HG02763 (cell line): ENCODE measurements at regions not wholly inside any gene's neighbourhood (a gene's known extent, or its start where the extent isn't known, plus 50 kb on each side); places are given as distances from the start of the nearest gene placed in this dataset.

Experiments
- ATAC-seq: cut with Tn5 transposase; IDR thresholded peaks from one replicate; pipeline ENCODE4 v1.9.1; 2021; ENCODE audit warnings: mild to moderate bottlenecking, moderate library complexity; ENCODE audit not compliant: unreplicated experiment

DNA sequence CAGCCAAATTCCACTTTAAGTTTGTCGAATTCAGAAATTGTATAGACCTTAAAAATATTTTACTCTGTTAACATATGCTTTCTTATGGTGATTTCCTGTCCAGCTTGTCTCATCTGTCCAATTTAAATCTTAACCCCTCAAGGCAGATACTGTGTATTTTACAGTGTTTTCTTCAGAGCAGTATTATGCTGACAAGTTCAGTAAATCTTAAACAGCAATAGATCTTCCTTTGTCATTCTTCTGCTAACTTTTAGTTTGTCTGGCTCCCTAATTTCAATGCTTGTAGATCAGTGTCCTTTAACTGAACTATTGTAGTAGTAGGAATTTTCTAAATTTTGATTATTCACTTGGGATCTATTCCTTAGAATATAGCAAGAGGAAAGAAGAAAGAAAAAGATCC, 52.8 kb upstream of the MEIS1 start:
- no peak for ATAC-seq

GRCh38 chr2:66379473-66379872, 55.5 kb upstream of the MEIS1 start:
- ATAC-seq = no peak

DNA sequence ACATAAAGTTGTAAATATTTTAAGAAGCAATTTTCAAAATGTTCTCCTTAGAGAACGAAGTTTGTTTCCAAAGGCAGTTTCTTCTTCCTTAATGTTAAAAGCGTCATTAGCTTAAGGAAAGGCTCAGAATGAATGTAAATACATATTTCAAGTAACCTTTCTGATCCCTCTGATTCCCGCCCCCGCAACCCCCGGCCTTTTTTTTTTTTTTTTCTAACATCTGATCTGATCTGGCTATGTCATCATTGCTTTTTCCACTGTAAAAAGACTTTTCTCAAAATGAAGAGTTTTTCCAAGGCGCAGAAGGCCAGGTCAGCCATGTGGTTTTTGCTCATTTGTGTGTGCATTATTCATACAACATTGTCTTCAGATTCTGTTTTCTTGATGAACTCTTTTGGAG, 57.1 kb upstream of the MEIS1 start:
- ATAC-seq = no peak

DNA sequence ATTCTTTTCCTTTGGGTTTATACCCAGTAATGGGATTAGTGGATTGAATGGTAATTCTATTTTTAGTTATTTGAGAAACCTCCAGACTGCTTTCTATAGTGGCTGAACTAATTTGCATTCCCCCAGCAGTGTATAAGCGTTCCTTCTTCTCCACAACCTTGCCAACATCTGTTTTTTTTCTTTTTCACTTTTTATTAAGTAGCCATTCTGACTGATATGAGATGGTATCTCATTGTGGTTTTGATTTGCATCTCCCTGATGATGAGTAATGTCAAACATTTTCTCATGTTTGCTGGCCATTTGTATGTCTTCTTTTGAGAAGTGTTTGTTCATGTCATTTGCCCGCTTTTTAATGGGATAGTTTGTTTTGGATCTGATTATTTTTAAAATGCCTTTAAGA, 64.1 kb upstream of the MEIS1 start:
- no peak for ATAC-seq

DNA sequence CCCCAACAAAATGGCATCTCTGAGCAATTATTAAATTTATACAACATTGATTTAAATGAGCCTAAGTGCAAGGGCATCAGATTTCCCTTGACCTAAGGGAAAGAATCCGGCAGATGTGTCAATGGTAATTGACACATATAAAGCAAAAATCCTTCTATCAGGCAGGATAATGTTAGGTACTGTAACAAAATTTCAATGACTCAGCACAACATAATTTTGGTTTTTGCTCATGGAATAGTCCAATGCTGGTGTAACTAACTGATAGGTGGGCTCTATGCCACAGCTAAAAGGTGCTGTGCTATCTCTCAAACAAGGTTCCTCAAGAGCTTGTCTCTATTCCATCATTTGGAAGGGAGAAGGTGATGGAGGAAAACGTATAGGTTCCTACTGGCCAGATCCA, 68.3 kb upstream of the MEIS1 start:
- ATAC-seq = no peak

DNA sequence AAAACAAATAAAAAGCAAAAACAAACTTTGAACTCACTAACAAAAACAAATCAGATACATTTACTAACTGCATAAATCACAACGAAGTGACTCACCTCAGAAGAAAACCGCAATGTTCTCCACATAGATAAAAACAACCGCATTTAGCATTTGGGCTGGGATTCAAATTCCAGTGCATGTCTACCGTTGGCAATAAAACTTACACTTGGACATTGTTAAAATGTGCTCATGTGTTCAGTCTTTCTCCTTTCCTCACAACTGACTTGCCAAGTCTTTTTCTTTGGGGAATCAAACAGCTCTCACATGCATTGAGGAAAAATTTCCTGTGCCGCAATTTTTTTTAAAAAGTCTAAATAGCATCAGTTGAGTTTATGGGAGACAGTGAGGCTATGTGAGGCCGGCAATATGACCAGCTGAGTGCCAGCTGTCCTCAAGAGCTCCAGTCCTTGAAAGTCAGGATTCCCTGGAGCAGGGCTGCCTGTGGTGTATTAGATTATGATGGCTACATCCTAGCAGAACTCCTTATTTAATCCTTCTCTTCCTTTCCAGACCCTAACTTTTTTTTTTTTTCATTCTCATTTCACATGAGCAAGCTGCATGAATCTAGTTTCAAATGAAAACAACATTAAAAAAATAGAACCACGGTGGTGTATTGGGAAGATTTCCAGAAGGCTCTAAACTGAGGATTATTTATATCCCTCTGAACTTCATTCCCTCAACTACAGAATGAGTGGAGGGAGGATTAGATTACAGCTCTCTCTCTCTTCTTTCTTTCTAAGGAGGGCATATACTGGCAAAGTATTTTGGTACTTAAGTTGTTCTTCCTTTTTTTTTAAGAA, 70.2 kb upstream of the MEIS1 start:
- ATAC-seq = no peak

DNA sequence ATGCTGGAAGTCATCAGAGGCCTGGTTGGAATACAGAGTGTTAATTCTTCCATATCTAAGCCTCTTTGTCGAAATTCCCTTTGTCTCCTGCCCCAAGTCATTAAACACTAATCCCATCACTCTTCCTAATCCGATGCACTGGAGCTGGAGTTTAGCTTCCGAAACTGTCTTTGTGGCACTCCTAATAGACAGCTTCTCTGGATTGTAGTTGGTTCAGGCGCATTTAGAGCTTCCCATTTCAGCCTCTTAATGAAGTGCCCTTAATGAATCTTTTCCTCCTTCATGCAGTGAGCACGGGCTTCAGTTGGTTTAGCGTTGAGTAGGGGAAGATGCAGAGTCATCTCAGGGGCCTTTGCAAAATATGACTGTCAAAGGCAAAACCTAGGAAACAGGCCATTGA, 72.2 kb upstream of the MEIS1 start:
- no peak for ATAC-seq

GRCh38 chr2:66346231-66346664, 88.7 kb upstream of the MEIS1 start:
- ATAC-seq = no peak

GRCh38 chr2:66344087-66344663, 90.8 kb upstream of the MEIS1 start:
- ATAC-seq = no peak

- ATAC-seq = no peak
These were observed 91.7 kb upstream of the MEIS1 start for GRCh38 chr2:66343259-66343658.

DNA sequence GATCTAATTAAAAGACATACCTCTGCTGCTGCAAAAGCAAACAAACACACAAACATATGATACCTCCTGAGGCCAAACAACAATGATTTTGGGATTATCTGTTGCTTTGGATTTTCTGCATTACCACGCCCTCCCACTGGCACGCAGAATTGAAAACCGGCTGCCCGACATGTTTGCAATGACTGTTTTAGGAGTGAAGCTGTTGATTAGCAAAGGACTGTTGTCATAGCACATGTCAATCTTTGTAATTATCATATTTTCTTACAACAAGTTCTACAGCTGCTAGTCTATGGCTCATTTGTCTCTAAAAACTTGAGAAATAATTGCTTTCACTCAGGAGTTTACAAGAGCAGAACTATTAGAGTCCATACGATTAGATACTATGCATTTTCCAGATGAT, 94.4 kb upstream of the MEIS1 start:
- ATAC-seq = no peak

GRCh38 chr2:66334237-66335029, 100.5 kb upstream of the MEIS1 start:
- no peak for ATAC-seq

- ATAC-seq = no peak
These were observed 103.7 kb upstream of the MEIS1 start for GRCh38 chr2:66331176-66331575.

DNA sequence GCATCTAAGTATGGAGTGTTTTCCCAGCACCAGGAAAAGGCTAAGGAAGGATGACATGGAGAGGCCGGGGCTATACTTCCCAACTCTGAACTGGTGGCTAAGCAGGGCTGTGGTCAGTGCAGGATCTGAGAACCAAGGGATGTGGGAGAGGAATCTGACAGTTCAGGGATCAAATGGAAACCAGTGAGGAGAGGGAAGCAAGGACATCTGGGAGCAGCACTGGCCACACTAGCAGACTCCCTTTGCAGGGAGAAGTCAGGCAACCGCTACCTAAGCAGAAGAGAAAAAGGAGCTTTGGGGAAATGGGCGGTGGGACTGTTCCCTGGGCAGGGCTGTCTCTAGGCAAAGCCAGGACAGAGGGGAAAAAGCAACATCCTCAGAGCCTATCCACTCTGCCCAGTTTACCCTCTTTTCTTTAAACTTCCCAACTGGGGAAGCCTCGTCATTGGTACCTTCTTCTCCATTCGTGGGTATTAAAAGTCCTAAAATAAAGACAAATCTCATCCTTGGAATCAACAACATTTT, 105.8 kb upstream of the MEIS1 start:
- ATAC-seq = no peak

GRCh38 chr2:66327066-66327740, 107.7 kb upstream of the MEIS1 start:
- no peak for ATAC-seq

GRCh38 chr2:66324909-66325528, 109.9 kb upstream of the MEIS1 start:
- ATAC-seq = no peak

GRCh38 chr2:66324356-66324755, 110.6 kb upstream of the MEIS1 start:
- no peak for ATAC-seq

DNA sequence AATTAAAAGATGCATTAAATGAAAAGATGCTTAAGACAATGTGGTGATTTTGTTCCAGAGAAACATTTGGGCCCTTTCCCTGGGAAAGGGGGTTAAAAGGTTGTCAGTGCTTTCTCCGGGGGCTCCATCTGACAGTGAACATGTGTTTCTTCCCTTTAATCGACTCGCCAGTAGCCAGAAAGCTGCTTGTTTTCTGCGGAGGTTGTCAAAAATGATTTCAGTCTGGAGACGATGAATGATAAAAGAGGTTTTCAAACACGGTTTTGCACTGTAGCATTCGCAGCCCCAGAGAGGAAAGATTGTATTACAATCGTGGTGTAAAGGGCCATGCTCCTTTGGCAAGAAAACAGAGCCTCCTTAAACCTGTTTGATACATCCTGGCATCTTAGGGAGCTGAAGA, 111.5 kb upstream of the MEIS1 start:
- ATAC-seq = no peak

- no peak for ATAC-seq
These were observed 112.2 kb upstream of the MEIS1 start for GRCh38 chr2:66322506-66323260.

DNA sequence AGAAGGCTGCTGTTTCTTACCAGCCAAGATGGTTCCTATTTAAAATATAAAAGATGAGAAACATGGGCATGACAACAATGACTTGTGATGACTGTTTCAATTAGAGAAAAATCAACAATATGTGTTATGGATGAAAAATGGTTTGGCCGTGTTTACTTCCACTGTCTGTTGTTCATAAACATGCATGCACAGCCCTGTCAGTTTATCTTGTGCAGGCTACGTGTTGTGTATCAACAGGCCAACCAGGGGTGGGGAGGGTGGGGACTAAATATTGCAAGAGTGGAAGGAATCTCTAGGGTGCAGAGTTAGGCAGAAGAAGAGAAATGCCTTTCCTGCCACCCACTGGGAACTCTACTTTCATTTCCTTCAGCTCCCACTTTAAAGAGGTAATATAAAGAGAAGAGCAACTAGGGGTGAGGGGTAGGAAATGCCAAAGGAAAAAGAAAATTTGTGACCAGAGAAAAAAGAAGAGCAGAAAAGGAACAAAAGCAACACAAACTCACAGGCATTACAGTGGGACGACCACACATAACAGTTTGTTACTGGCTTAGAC, 116.8 kb upstream of the MEIS1 start:
- ATAC-seq = no peak
